Neural progenitor cell (in vitro differentiated cells): ENCODE measurements at regions not wholly inside any gene's neighbourhood (a gene's known extent, or its start where the extent isn't known, plus 50 kb on each side); places are given as distances from the start of the nearest gene placed in this dataset.

ENCODE experiments used
- DNase-seq: peaks from one replicate; pipeline ENCODE4 v3.0.0-alpha.2; 2016; ENCODE audit warnings: low spot score
- H2AFZ ChIP-seq: fragments of 200-600 bp; sonication (generic); replicated peaks from 2 replicates; pipeline ENCODE4 v1.6.1; 2016; ENCODE audit warnings: antibody characterized with exemption
- H3F3A ChIP-seq: fragments of 200-600 bp; sonication (generic); 2 replicates; pipeline ENCODE4 v1.6.1; 2016; ENCODE audit warnings: antibody characterized with exemption, low read depth
- H3K27ac ChIP-seq: fragments of 200-600 bp; sonication (generic); 2 replicates; pipeline ENCODE4 v1.5.1; 2016; ENCODE audit warnings: mild to moderate bottlenecking
- H3K27me3 ChIP-seq: fragments of 200-600 bp; sonication (generic); 2 replicates; pipeline ENCODE4 v1.6.1; 2016; ENCODE audit warnings: mild to moderate bottlenecking, moderate library complexity
- H3K36me3 ChIP-seq: fragments of 200-600 bp; sonication (generic); 2 replicates; pipeline ENCODE4 v1.5.1; 2016
- H3K4me1 ChIP-seq: fragments of 200-600 bp; sonication (generic); 2 replicates; pipeline ENCODE4 v1.6.1; 2016; ENCODE audit warnings: mixed run types
- H3K4me2 ChIP-seq: fragments of 200-600 bp; sonication (generic); 2 replicates; pipeline ENCODE4 v1.6.1; 2016
- H3K4me3 ChIP-seq: fragments of 200-600 bp; sonication (generic); 2 replicates; pipeline ENCODE4 v1.5.1; 2016
- H3K79me2 ChIP-seq: fragments of 200-600 bp; sonication (generic); 2 replicates; pipeline ENCODE4 v1.6.1; 2016; ENCODE audit warnings: low read depth
- H3K9ac ChIP-seq: fragments of 200-600 bp; sonication (generic); 2 replicates; pipeline ENCODE4 v1.6.1; 2016
- H3K9me3 ChIP-seq: fragments of 200-600 bp; sonication (generic); 2 replicates; pipeline ENCODE4 v1.5.1; 2016; ENCODE audit warnings: low read depth
- H4K20me1 ChIP-seq: fragments of 200-600 bp; sonication (generic); 2 replicates; pipeline ENCODE4 v1.6.1; 2016; ENCODE audit warnings: low read depth
- H3K27ac Mint-ChIP-seq: 3 replicates; pipeline ENCODE4 v1.8.0; 2021; ENCODE audit warnings: mixed read lengths
- H3K27me3 Mint-ChIP-seq: 2 replicates; pipeline ENCODE4 v1.8.0; 2022; ENCODE audit warnings: low read depth, mild to moderate bottlenecking, inconsistent platforms, moderate library complexity, mixed read lengths; ENCODE audit not compliant: insufficient read depth
- H3K36me3 Mint-ChIP-seq: 3 replicates; pipeline ENCODE4 v1.8.0; 2021; ENCODE audit warnings: mixed read lengths
- H3K4me1 Mint-ChIP-seq: 3 replicates; pipeline ENCODE4 v1.8.0; 2021; ENCODE audit warnings: mixed read lengths
- H3K4me3 Mint-ChIP-seq: 3 replicates; pipeline ENCODE4 v1.8.0; 2021; ENCODE audit warnings: mild to moderate bottlenecking, moderate library complexity, mixed read lengths
- H3K9me3 Mint-ChIP-seq: 3 replicates; pipeline ENCODE4 v1.8.0; 2020; ENCODE audit warnings: mixed read lengths
- EZH2 ChIP-seq: fragments of 200-600 bp; sonication (generic); IDR thresholded peaks from 2 replicates; pipeline ENCODE4 v1.6.1; 2017; ENCODE audit warnings: antibody characterized with exemption, mild to moderate bottlenecking, moderate library complexity
- EZH2phosphoT487 ChIP-seq: fragments of 200-600 bp; sonication (generic); IDR thresholded peaks from 2 replicates; pipeline ENCODE4 v1.6.1; 2017; ENCODE audit warnings: antibody characterized with exemption
- TF ChIP-seq, protein P1 (sequence below): fragments of 200-600 bp; sonication (generic); IDR thresholded peaks from 2 replicates; pipeline ENCODE4 v1.5.1; 2017; ENCODE audit warnings: antibody characterized with exemption, mild to moderate bottlenecking

DNA sequence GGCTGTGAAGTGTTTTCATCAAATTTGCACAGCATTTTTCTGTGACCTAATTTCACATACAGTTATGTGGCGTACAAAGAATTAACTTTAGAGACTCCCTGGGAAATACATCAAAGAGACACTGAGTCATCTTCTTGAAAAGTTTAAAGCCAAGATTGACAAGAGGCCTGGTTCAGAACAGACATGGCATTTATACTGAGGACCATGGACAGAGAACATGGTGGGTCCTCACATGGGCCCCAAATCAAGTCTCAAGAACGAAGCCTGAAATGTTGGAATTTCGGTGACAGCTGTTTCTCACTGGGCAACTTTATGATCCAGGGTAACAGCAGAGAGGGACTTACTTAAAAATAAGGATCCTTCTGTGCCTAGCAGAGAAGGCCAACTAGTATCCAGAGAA, 311.5 kb upstream of the KCNJ16 start:
- Histone ChIP-seq H3K4me3 (no peak overlapping the region), H3K79me2 (no peaks in the 10 kb centered on the region), H4K20me1 (no peaks in the 10 kb centered on the region), H3K4me2 (no peak overlapping the region), H3K4me1 (no peaks in the 10 kb centered on the region), H3K9ac (no peak overlapping the region), H3F3A (no peaks in the 10 kb centered on the region), H2AFZ (no peak overlapping the region), H3K27ac (no peak overlapping the region), H3K9me3 (no peaks in the 10 kb centered on the region), H3K36me3 (no peaks in the 10 kb centered on the region), H3K27me3 (no peaks in the 10 kb centered on the region)
- no peak for TF ChIP-seq EZH2
- no peak for TF ChIP-seq EZH2phosphoT487
- TF ChIP-seq, protein P1, sequence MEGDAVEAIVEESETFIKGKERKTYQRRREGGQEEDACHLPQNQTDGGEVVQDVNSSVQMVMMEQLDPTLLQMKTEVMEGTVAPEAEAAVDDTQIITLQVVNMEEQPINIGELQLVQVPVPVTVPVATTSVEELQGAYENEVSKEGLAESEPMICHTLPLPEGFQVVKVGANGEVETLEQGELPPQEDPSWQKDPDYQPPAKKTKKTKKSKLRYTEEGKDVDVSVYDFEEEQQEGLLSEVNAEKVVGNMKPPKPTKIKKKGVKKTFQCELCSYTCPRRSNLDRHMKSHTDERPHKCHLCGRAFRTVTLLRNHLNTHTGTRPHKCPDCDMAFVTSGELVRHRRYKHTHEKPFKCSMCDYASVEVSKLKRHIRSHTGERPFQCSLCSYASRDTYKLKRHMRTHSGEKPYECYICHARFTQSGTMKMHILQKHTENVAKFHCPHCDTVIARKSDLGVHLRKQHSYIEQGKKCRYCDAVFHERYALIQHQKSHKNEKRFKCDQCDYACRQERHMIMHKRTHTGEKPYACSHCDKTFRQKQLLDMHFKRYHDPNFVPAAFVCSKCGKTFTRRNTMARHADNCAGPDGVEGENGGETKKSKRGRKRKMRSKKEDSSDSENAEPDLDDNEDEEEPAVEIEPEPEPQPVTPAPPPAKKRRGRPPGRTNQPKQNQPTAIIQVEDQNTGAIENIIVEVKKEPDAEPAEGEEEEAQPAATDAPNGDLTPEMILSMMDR, result no peak
- Mint-ChIP-seq H3K4me3 (no peak overlapping the region), H3K27ac (no peak overlapping the region), H3K27me3 (no peaks in the 10 kb centered on the region), H3K36me3 (no peaks in the 10 kb centered on the region), H3K9me3 (no peaks in the 10 kb centered on the region), H3K4me1 (peaks cover 10% of the 10 kb centered on the region)
- no peak for DNase-seq

DNA sequence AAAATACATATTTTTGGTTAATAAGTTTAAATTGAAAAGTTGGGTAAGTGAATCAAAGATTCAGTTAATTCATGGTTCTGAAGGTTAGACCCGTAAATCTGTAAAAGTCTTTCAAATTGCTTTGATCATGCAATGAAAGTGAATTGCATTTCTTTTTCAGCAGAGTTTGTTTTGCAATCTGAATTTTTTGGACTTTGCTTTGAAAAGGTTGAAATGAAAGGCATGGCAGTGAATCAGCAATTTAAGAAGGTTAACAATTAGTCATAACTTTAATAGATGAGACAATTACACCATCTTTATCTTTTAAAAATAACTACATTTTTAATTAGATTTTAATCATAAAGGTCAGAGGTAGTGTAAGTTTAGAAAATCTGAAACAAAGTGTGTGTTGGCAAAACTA, 310.9 kb upstream of the KCNJ16 start:
- H3K4me2 ChIP-seq, result no peak overlapping the region
- DNase-seq, result no peak
- no peaks in the 10 kb centered on the region for H4K20me1 ChIP-seq
- no peak overlapping the region for H3K4me3 Mint-ChIP-seq
- TF ChIP-seq EZH2 (no peak), EZH2phosphoT487 (no peak)
- TF ChIP-seq, protein P1, result no peak
- H3K79me2 ChIP-seq, result no peaks in the 10 kb centered on the region
- no peaks in the 10 kb centered on the region for H3K27me3 Mint-ChIP-seq
- H2AFZ ChIP-seq, result no peak overlapping the region
- H3K27me3 ChIP-seq, result no peaks in the 10 kb centered on the region
- peaks cover 10% of the 10 kb centered on the region for H3K4me1 Mint-ChIP-seq
- no peak overlapping the region for H3K27ac Mint-ChIP-seq
- no peaks in the 10 kb centered on the region for H3K36me3 ChIP-seq
- H3K9me3 ChIP-seq, result no peaks in the 10 kb centered on the region
- no peaks in the 10 kb centered on the region for H3K9me3 Mint-ChIP-seq
- H3K9ac ChIP-seq, result no peak overlapping the region
- no peaks in the 10 kb centered on the region for H3F3A ChIP-seq
- no peak overlapping the region for H3K4me3 ChIP-seq
- H3K36me3 Mint-ChIP-seq, result no peaks in the 10 kb centered on the region
- no peaks in the 10 kb centered on the region for H3K4me1 ChIP-seq
- H3K27ac ChIP-seq, result no peak overlapping the region

DNA sequence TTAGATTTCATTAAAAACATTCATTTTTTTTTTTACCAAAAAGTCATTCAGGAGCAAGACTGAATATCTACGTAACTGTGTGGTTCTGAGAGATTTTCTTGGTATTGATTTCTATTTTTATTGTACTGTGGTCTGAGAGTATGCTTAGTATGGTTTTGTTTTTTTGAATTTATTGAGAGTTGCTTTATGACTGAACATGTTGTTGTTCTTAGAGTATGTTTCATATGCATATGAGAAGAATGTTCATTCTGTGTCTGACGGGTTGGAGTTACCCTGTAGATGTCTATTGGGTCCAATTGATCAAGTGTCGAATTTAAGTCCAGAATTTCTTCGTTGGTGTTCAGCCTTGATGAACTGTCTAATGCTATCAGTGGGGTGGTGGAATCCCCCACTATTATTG, 306.0 kb upstream of the KCNJ16 start:
- Histone ChIP-seq H3K36me3 (no peaks in the 10 kb centered on the region), H2AFZ (no peak overlapping the region), H3K4me2 (no peak overlapping the region), H3K9ac (no peak overlapping the region), H3K27ac (no peak overlapping the region), H3K4me1 (no peaks in the 10 kb centered on the region), H3K9me3 (no peaks in the 10 kb centered on the region), H3K79me2 (no peaks in the 10 kb centered on the region), H3F3A (no peaks in the 10 kb centered on the region), H4K20me1 (no peaks in the 10 kb centered on the region), H3K4me3 (no peak overlapping the region), H3K27me3 (no peaks in the 10 kb centered on the region)
- DNase-seq, result no peak
- TF ChIP-seq EZH2, result no peak
- TF ChIP-seq, protein P1, result no peak
- TF ChIP-seq EZH2phosphoT487, result no peak
- Mint-ChIP-seq H3K4me1 (no peaks in the 10 kb centered on the region), H3K36me3 (no peaks in the 10 kb centered on the region), H3K9me3 (peaks cover 2% of the 10 kb centered on the region), H3K4me3 (no peak overlapping the region), H3K27ac (no peak overlapping the region), H3K27me3 (no peaks in the 10 kb centered on the region)

DNA sequence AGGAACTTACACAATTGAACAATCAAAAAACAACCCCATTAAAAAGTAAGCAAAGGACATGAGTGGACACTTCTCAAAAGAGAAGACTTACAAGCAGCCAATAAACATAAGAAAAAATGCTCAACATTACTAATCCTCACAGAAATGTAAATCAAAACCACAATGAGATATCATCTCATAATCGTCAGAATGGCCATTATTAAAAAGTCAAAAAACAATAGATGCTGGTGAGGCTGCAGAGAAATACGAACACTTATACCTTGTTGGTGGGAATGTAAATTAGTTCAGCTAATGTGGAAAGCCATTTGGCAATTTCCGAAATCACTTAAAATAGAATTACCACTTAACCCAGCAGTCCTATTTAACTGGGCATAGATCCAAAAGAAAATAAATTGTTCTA, 301.9 kb upstream of the KCNJ16 start:
- H3K27ac Mint-ChIP-seq, result no peak overlapping the region
- DNase-seq, result no peak
- H3K4me3 Mint-ChIP-seq, result no peak overlapping the region
- H3K27me3 Mint-ChIP-seq, result no peaks in the 10 kb centered on the region
- Histone ChIP-seq H3K36me3 (no peaks in the 10 kb centered on the region), H3F3A (no peaks in the 10 kb centered on the region), H3K79me2 (no peaks in the 10 kb centered on the region), H3K27ac (no peak overlapping the region), H3K4me3 (no peak overlapping the region), H3K4me2 (no peak overlapping the region), H3K27me3 (no peaks in the 10 kb centered on the region), H2AFZ (no peak overlapping the region), H4K20me1 (no peaks in the 10 kb centered on the region), H3K9me3 (no peaks in the 10 kb centered on the region), H3K4me1 (no peaks in the 10 kb centered on the region), H3K9ac (no peak overlapping the region)
- TF ChIP-seq EZH2phosphoT487, result no peak
- TF ChIP-seq, protein P1, result no peak
- no peak for TF ChIP-seq EZH2
- H3K4me1 Mint-ChIP-seq, result no peaks in the 10 kb centered on the region
- no peaks in the 10 kb centered on the region for H3K36me3 Mint-ChIP-seq
- peaks cover 2% of the 10 kb centered on the region for H3K9me3 Mint-ChIP-seq
